B cell (primary cell): ENCODE measurements at regions not wholly inside any gene's neighbourhood (a gene's known extent, or its start where the extent isn't known, plus 50 kb on each side); places are given as distances from the start of the nearest gene placed in this dataset.

Experiments
- ATAC-seq: fragments of 200-7000 bp; cut with Tn5 transposase; one replicate; pipeline ENCODE4 v1.10.0; 2021; ENCODE audit warnings: low read depth, mild to moderate bottlenecking, moderate number of reproducible peaks, moderate library complexity
- CTCF ChIA-PET: fragments of 350-600 bp; sonication (Branson Sonifier 250); formaldehyde crosslinking; loops from one replicate; lab custom pipeline; 2021; ENCODE audit warnings: antibody characterized with exemption, inconsistent platforms; lab: Charles Lee
- POLR2A ChIA-PET: fragments of 350-600 bp; sonication (Branson Sonifier 250); formaldehyde crosslinking; loops from one replicate; lab custom pipeline; 2021; ENCODE audit warnings: antibody characterized with exemption; lab: Charles Lee
- DNase-seq: peaks from one replicate; pipeline ENCODE4 v3.0.0; 2013
- H2AFZ ChIP-seq: 2 replicates; pipeline ENCODE4 v1.6.1; 2012; ENCODE audit warnings: mild to moderate bottlenecking, low read depth, low read length; ENCODE audit not compliant: insufficient read depth, poor library complexity, severe bottlenecking
- H3K27ac ChIP-seq, 2 donors: 1 replicate in 1 of 2; 2 replicates in 1 of 2; pipeline ENCODE4 v1.5.1; 2012 to 2013; ENCODE audit warnings: low read length in 2 of 2, mild to moderate bottlenecking in 2 of 2, moderate library complexity in 1 of 2
- H3K27me3 ChIP-seq, 4 experiments: fragments of 200-600 bp in 1 of 4; sonication (generic) in 1 of 4; replicated peaks in 1 of 4; 1 replicate in 2 of 4; 2 replicates in 2 of 4; pipeline versions ENCODE4 v1.6.1 to v1.7.0; 2013 to 2016; ENCODE audit warnings: low read length in 3 of 4, mild to moderate bottlenecking in 2 of 4, mixed read lengths in 1 of 4, moderate library complexity in 1 of 4; ENCODE audit not compliant: insufficient read depth in 4 of 4, control insufficient read depth in 3 of 4; ENCODE audit errors: control extremely low read depth in 1 of 4
- H3K36me3 ChIP-seq, 2 experiments: replicated peaks in 1 of 2; 1 replicate in 1 of 2; 2 replicates in 1 of 2; pipeline versions ENCODE4 v1.6.1 to v1.7.1; 2013; ENCODE audit warnings: low read length in 1 of 2; ENCODE audit not compliant: insufficient read depth in 2 of 2, control insufficient read depth in 1 of 2; ENCODE audit errors: control extremely low read depth in 1 of 2, extremely low read depth in 1 of 2
- H3K4me1 ChIP-seq, 2 donors: fragments of 200-600 bp in 1 of 2; sonication (generic) in 1 of 2; 1 replicate in 1 of 2; 2 replicates in 1 of 2; pipeline versions ENCODE4 v1.5.1 to v1.6.1; 2013 to 2017; ENCODE audit warnings: low read length in 2 of 2; ENCODE audit not compliant: control insufficient read depth in 2 of 2, insufficient read depth in 2 of 2
- H3K4me2 ChIP-seq: replicated peaks from 2 replicates; pipeline ENCODE3; 2012; ENCODE audit warnings: mild to moderate bottlenecking, low read depth, low read length; ENCODE audit not compliant: poor library complexity, severe bottlenecking
- H3K4me3 ChIP-seq, 5 experiments: fragments of 200-600 bp in 1 of 5; sonication (generic) in 1 of 5; 1 replicate in 3 of 5; 2 replicates in 2 of 5; pipeline versions ENCODE4 v1.5.1 to v1.7.0; 2011 to 2016; ENCODE audit warnings: low read length in 4 of 5, mild to moderate bottlenecking in 4 of 5, low read depth in 2 of 5, control low read depth in 1 of 5, moderate library complexity in 1 of 5; ENCODE audit not compliant: insufficient read depth in 1 of 5; ENCODE audit errors: control extremely low read depth in 1 of 5, extremely low read depth in 1 of 5
- H3K79me2 ChIP-seq: fragments of 200-600 bp; sonication (generic); one replicate; pipeline ENCODE4 v1.6.0; 2016; ENCODE audit warnings: low read length; ENCODE audit not compliant: control insufficient read depth, insufficient read depth
- H3K9ac ChIP-seq: fragments of 200-600 bp; sonication (generic); 2 replicates; pipeline ENCODE4 v1.6.1; 2017; ENCODE audit warnings: mild to moderate bottlenecking, low read length, moderate library complexity
- H3K9me3 ChIP-seq, 3 donors: one replicate each; pipeline versions ENCODE4 v1.6.1 to v1.7.1; 2013; ENCODE audit warnings: low read length in 2 of 3; ENCODE audit not compliant: control insufficient read depth in 2 of 3, insufficient read depth in 1 of 3; ENCODE audit errors: control extremely low read depth in 1 of 3
- H4K20me1 ChIP-seq: 2 replicates; pipeline ENCODE4 v1.6.0; 2012; ENCODE audit warnings: mild to moderate bottlenecking, low read length; ENCODE audit not compliant: insufficient read depth, control insufficient read depth, poor library complexity, severe bottlenecking
- H3K27ac Mint-ChIP-seq: one replicate; pipeline ENCODE4 v1.8.0; 2021; ENCODE audit warnings: mixed read lengths
- H3K27me3 Mint-ChIP-seq: one replicate; pipeline ENCODE4 v1.8.0; 2021; ENCODE audit warnings: mixed read lengths
- H3K4me1 Mint-ChIP-seq: one replicate; pipeline ENCODE4 v1.8.0; 2021; ENCODE audit warnings: mixed read lengths
- H3K4me3 Mint-ChIP-seq: one replicate; pipeline ENCODE4 v1.8.0; 2021; ENCODE audit warnings: mixed read lengths
- H3K9me3 Mint-ChIP-seq: one replicate; pipeline ENCODE4 v1.8.0; 2022; ENCODE audit warnings: mixed read lengths; ENCODE audit not compliant: insufficient read depth
- EZH2 ChIP-seq: IDR thresholded peaks from 2 replicates; pipeline ENCODE4 v1.6.1; 2012; ENCODE audit warnings: borderline replicate concordance, low read depth, mild to moderate bottlenecking, moderate library complexity, low read length; ENCODE audit not compliant: insufficient read depth, poor library complexity, severe bottlenecking
- WGBS: methylation state at CpG from one replicate; pipeline ENCODE4 v1.1.5; 2013; ENCODE audit warnings: missing lambda C conversion rate; ENCODE audit not compliant: insufficient coverage; 5-methylcytosine and 5-hydroxymethylcytosine counted together
- intact Hi-C: fragments of 100-400 bp; cut with micrococcal nuclease; formaldehyde crosslinking; loops from one replicate; pipeline ENCODE4 v1.10.0; 2022
- TF ChIP-seq, protein P1 (sequence below): fragments of 200-600 bp; IDR thresholded peaks from one replicate; pipeline ENCODE4 v1.8.0; 2022; ENCODE audit warnings: antibody characterized with exemption, mild to moderate bottlenecking

- TF ChIP-seq EZH2: no peak
- TF ChIP-seq, protein P1, sequence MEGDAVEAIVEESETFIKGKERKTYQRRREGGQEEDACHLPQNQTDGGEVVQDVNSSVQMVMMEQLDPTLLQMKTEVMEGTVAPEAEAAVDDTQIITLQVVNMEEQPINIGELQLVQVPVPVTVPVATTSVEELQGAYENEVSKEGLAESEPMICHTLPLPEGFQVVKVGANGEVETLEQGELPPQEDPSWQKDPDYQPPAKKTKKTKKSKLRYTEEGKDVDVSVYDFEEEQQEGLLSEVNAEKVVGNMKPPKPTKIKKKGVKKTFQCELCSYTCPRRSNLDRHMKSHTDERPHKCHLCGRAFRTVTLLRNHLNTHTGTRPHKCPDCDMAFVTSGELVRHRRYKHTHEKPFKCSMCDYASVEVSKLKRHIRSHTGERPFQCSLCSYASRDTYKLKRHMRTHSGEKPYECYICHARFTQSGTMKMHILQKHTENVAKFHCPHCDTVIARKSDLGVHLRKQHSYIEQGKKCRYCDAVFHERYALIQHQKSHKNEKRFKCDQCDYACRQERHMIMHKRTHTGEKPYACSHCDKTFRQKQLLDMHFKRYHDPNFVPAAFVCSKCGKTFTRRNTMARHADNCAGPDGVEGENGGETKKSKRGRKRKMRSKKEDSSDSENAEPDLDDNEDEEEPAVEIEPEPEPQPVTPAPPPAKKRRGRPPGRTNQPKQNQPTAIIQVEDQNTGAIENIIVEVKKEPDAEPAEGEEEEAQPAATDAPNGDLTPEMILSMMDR: no peak
- H3K9me3 Mint-ChIP-seq: no peaks in the 10 kb centered on the region
- POLR2A ChIA-PET: no interaction called here
- intact Hi-C loops: no loop called here
- H3K4me3 Mint-ChIP-seq: no peak overlapping the region
- no peaks in the 10 kb centered on the region for H3K79me2 ChIP-seq
- 23% methylated on average over 5 of the region's 9 CpGs for WGBS
- H3K9ac ChIP-seq: no peak overlapping the region
- no peaks in the 10 kb centered on the region for H3K27me3 ChIP-seq
- DNase-seq (no peak), ATAC-seq (no peak)
- no peaks in the 10 kb centered on the region for H3K4me1 ChIP-seq
- no peak overlapping the region for H2AFZ ChIP-seq
- H4K20me1 ChIP-seq: no peaks in the 10 kb centered on the region
- CTCF ChIA-PET: no interaction called here
- H3K36me3 ChIP-seq: no peaks in the 10 kb centered on the region
- H3K27me3 Mint-ChIP-seq: peaks cover 12% of the 10 kb centered on the region
- H3K27ac Mint-ChIP-seq: no peak overlapping the region
- H3K4me1 Mint-ChIP-seq: no peaks in the 10 kb centered on the region
- no peak overlapping the region for H3K4me2 ChIP-seq
- no peak overlapping the region for H3K27ac ChIP-seq
- H3K4me3 ChIP-seq: no peak overlapping the region
- no peaks in the 10 kb centered on the region for H3K9me3 ChIP-seq
Measured at GRCh38 chr2:67476809-67477790, 80.0 kb downstream of the ETAA1 start.

GRCh38 chr2:67479261-67479660 is 82.1 kb downstream of the ETAA1 start:
- Histone ChIP-seq H3K36me3 (no peaks in the 10 kb centered on the region), H3K27ac (no peak overlapping the region), H3K4me2 (no peak overlapping the region), H3K4me3 (no peak overlapping the region), H3K4me1 (no peaks in the 10 kb centered on the region), H4K20me1 (no peaks in the 10 kb centered on the region), H3K79me2 (no peaks in the 10 kb centered on the region), H3K27me3 (no peaks in the 10 kb centered on the region), H2AFZ (no peak overlapping the region), H3K9ac (no peak overlapping the region), H3K9me3 (no peaks in the 10 kb centered on the region)
- TF ChIP-seq, protein P1: no peak
- TF ChIP-seq EZH2: no peak
- CTCF ChIA-PET: no interaction called here
- DNase-seq (no peak), ATAC-seq (no peak)
- H3K27me3 Mint-ChIP-seq: peaks cover 8% of the 10 kb centered on the region
- no peaks in the 10 kb centered on the region for H3K4me1 Mint-ChIP-seq
- no peak overlapping the region for H3K4me3 Mint-ChIP-seq
- no CpG with 5 or more reads among the region's 1 CpG for WGBS
- no peak overlapping the region for H3K27ac Mint-ChIP-seq
- POLR2A ChIA-PET: no interaction called here
- H3K9me3 Mint-ChIP-seq: no peaks in the 10 kb centered on the region
- intact Hi-C loops: no loop called here
